Activated T-helper 9 cell treated with anti-CD3 and anti-CD28 coated beads, Interleukin-2, amount 50 U/mL, for 16 hours (primary cell): ENCODE measurements at regions not wholly inside any gene's neighbourhood (a gene's known extent, or its start where the extent isn't known, plus 50 kb on each side); places are given as distances from the start of the nearest gene placed in this dataset.
A peak's percentile ranks its signal among the peaks of the same experiment; 100 is the strongest.
"Not testable (repeated sequence)": the region's sequence is repeated elsewhere in the genome, so short reads cannot be mapped to it uniquely, and the experiment has no call there.

Experiments used
- DNase-seq: peaks from one replicate; pipeline ENCODE4 v3.0.0-alpha.2; 2020; ENCODE audit warnings: low read depth

DNA sequence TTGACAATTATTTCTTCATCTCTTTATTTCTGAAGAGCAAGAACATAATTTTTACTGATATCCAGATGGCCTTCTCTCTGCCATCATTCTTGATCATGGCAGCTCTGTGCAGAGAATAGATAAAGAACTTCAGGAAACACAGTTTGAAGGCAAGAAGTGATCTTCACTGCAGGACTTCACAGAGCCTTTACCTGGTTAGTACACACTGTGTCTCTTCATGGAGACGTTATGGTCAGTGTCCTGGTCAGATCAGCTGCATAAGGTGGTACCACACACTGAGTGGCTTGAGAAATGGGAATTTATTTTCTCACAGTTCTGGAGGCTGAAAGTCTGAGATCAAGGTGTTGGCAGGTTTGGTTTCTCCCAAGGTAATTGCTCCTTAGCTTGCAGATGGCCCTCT, 129.5 kb downstream of the UTP18 start:
- DNase-seq = no peak

DNA sequence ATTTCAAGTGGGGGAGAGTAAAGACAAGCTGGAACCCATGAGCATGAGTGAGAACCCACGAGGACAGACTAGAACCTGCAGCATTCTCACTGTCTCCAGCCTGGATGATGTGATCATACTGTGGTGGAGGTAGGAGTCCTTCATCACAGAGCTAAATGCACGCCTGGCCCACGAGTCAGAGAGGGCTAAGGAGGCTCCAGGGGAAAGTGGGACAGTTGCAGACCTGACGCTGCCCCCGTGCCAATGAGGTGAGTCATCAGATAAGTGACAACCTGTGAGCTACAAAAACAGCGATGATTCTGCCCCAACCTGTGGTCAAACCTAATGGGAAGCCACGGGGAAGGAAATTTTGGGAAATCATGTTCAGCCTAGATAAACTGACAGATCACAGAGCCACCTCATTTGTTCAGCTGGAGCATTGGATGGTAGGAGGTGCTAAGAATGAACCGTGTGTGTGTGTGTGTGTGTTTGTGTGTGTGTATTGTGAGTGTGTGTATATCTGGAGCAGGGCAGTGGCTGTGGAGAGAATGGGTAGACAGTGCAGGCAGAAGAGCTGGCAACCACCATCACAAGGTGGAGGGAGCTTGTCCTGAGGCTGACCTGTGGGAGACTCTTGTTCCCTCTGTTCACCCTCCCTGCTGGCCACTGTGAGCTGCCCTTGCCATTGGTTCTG, 131.8 kb downstream of the UTP18 start:
- DNase-seq = no peak

DNA sequence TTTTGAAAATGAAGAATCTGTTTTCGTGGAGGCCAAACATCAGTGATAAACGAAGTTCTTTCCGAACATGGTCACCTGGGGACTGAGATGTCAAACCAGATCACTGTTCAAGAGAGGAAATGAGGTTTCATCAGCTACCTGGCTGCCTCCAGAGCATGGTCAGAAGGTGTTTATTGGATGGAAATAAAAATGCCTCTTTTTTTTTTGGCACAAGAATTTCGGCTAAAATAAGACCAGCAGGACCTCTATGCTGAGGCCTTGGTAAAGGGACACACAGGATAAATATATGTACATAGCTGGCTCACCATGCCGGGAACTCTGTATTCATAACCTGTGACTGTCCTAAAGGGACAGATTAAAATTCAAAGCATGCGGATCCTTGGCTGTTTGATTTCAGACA, 135.3 kb downstream of the UTP18 start:
- DNase-seq = no peak

DNA sequence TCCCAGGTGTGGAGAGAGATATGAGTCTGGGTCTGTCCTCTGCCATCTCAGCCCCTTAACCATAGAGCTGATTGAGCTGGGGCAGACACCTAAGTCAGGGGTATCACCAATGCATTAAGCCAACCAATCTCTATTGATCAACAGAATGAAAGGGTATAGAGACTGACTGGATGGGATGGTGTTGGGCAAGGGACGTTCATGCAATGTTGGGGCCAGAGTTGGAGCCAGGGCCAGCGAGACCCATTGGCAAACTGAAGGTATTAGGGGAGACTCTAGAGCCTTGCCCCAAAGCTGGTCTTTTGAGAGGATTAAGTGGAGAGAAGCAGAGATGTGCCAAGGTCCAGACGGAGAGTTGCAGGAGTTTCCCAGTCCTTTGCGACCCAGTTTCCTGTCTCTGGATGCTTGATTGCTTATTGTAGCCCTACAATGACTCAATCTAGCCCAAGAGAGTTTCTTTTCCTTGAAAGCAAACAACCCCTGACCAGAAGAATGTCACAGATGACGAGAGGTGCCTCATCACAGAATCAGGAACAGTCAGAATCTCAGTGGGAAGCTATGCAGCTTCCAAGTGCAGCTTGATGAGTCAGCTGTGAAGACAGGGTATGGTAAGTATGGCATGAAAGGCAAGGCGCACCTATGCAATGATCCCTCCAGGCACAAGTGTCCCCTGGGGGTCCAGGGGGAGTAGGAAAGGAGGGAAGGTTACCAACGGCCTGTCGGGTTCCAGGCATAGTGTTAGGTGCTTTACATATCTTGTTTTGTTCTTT, 137.2 kb downstream of the UTP18 start:
- no peak for DNase-seq

DNA sequence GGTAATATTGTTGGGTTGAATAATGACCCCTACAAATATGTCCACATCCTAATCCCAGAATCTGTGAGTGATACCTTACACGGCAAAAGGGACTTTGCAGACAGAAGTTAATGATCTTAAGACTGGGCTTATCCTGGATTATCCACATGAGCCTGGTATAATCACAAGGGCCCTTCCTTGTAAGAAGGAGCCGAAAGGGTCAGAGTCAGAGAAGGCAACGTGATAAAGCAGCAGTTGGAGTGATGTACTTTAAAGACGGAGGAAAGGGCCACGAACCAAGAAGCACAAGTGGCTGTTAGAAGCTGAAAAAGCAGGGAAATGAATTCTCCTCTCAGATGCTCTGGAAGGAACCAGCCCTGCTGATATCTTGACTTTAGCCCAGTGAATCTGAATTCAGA, 137.8 kb downstream of the UTP18 start:
- no peak for DNase-seq

DNA sequence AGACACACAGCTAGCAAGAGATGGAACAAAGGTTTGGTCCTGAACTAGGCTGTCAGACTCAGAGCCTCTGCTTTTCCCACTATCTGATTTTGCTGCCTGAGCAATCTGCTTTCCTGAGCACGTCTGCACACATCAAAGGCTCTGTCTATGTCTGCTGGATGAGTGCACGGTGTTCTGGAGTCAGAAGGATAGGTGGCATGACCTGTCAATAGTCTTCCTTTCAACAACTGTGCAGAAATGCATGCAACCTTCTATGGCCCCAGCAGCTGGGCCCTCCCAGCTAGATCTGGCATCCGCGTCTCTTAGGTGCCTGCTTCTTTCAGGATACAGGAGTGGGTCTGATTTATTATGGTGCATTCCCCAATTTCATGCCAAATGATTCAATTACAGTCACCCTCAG, 138.3 kb downstream of the UTP18 start:
- DNase-seq = no peak

DNA sequence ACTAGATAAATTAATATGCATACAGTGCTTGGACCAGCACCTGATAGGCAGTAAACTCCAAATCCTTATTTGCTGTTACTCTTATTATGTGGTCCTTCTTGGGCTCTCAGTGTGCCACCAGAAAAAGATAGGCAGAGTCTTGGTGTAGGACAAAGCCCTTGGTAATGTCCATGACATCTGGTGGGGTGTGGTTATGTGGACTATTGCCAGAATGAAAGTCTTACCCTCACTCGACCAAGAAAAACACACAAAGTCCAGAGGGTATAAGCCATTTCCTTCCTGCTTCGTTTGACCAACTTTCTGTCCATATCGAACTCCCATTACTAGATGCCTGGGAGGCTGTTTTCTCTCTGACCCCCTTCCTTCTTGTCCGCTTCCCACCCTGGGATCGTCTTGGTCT, 140.9 kb downstream of the UTP18 start:
- DNase-seq = no peak

DNA sequence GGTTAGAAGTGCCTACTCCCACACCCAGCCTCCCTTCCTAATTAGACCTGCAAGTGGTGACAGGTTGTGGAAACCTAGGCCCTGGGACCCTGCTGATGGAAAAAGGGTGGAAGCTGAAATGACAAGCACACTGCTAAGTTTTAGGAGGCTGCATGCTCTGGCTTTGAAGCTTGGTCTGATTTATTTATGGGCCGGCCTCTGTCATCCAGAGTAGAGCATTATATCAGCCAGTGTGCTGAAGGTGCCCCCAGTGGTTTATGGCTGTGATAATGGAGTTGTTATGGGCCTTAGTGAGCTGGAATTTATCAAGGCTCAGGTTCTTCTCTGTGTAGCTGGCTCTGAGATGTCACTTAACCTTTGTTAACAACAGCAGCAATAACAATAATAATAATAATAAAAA, 142.6 kb downstream of the UTP18 start:
- DNase-seq = no peak

DNA sequence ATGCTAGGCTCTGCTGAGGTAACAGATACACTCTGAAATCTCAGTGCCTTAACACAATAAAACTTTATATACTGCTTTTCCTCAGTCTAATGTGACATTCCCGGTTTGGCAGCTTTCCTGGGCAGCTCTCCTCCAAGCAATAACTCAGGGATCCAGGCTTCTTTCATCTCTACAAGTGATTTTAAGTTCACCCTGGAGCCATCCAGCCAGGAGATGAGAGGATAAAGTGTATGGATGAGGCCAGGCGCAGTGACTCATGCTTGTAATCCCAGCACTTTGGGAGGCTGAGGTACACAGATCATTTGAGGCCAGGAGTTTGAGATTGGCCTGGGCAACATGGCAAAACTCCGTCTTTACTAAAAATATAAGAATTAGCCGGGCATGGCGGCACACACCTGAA, 147.2 kb downstream of the UTP18 start:
- no peak for DNase-seq

DNA sequence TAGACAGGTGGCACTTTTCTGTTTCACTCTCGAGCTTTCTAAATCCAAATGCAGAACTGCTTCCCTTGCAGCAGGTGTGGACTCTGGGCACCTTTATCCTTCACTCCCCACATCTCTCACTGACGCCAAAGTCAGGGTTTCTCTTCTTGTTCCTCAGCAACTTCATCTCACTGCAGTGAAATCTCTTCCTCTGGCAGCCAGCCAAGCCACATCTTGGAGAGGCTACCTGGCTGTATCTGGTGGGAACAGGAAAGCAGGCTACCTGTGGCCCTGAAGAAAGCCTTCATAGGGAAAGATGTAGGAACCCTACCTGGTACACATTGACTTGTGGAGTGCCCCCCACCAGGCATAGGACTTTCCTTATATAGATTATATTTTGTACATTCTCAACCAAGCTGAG, 159.1 kb downstream of the UTP18 start:
- DNase-seq = no peak

DNA sequence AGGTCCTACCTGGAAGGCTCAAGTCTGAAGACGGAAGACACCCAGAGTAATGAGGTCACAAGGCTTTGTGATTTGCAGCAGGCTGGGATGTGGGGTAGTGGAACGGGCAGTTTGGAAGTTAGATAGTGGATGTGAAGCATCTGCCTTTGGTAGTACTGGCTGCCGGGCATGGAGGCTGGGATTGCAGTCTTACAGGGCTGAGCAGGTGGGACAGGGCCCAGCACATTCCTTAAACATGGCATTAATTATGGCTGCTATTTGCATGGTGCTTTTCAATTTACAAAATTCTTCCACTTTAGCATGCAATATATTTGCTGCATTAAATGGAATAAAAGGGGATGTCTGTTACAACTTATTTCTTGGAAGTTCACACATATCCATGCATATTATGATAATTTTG, 161.2 kb downstream of the UTP18 start:
- DNase-seq = no peak

DNA sequence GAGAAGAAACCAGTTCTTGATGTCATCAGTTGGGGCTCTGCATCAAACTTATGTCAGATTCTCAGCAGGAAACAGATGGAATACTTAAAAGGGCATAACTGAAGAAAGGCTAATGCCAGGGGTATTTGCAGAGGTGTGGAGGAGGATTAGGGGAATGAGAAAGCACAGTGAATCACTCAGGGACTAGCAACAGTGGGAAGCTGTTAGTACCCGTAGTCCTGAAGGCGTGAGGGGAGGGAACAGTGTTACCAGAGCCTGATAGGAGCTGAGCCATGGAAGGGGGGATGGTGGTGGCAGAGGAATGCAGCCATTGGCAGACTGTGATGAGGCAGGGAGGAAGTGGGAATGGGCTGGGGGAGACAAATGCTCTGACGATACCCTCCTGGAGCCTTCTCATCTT, 162.3 kb downstream of the UTP18 start:
- DNase-seq = no peak

DNA sequence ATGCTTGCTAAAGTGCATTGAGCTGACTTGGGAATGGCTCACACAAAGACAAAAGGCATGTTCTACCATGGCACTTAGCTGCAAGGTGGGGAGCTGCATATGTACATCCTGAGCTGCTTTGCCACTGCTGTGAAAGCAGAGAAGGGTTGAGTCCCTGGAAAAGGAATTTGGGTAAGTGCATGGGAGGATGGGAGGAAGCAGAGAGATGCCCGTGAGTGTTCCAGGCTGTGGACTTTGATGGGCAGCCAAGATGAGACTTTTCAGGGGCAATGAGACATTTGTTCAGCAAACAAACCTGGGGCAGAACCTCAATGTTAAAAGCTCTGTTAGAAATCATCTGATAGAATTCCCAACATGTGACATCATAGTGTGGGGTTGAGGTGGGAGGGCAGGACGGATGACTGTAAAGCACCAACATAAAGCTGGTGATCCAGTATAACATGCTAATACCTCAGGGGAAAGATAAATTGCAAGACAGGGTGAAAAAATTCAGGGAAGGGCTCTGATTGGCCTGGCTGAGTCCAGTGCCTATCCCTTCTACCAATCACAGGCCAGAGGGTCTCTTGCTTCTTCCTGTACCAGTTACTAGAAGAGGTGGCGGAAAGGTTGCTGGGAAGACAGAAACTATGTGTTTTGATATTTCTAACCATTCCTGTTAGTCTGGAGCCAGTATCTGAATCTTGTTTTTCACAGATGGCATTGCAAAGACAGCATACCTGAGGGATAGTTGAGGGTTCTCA, 163.2 kb downstream of the UTP18 start:
- no peak for DNase-seq

DNA sequence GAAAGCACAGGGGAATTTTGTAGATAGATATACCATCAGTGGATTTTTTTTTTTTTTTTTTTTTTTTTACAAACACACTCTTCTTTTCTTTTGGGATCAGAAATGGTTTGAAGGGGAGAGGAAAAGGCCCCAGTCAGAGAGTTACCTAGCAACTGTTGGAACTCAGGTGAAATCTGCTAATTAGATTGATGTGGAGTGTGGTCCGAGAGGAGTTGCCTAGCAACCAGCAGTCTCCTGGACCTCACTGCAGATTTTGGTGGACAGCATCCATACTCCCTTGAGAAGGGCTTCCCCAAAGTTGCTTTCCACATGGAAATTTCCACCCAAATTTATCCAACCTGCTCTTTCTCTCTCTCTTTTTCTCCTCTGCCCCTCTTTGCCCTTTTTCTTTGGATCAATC, 165.4 kb downstream of the UTP18 start:
- DNase-seq = no peak

DNA sequence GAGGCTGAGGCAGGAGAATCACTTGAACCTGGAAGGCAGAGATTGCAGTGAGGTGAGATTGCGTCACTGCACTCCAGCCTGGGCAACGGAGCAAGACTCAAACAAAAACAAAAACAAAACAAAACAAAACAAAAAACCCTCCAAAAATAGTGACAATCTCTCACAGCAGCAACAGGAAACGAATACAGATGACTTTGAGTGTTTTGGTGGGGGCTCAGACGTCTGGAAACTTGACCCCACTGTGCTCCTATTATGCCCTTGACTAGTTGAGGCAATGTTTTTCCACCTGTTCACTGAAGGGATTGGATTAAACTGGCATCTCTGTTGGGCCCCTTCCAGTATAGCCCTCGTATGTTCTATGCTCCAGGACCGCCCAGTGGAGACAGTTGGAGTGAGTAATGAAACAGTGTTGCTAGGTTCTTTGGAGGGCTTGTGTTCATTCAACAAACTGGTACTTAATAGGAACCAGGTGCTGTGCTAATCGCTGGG, 167.0 kb downstream of the UTP18 start:
- no peak for DNase-seq

DNA sequence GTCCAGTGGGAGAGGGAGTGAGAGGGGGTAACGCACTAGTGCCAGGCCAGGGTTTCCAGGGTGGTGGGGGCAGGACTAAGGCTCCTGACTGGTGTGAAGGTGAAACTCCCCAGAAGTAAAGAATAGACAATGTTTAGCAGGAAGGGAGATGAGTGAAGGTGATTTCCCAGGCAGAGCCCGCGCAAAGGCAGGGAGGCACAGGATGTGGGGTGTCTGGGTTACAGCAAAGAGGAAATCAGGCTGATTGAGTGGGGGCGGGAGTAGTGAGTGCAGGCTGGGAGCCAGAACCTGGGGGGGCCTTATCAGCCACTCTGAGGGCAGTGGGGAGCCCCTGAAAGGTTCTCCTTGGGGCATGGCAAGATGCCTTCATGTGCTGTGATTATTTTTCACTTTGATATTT, 167.5 kb downstream of the UTP18 start:
- peak; percentile 44 for DNase-seq

DNA sequence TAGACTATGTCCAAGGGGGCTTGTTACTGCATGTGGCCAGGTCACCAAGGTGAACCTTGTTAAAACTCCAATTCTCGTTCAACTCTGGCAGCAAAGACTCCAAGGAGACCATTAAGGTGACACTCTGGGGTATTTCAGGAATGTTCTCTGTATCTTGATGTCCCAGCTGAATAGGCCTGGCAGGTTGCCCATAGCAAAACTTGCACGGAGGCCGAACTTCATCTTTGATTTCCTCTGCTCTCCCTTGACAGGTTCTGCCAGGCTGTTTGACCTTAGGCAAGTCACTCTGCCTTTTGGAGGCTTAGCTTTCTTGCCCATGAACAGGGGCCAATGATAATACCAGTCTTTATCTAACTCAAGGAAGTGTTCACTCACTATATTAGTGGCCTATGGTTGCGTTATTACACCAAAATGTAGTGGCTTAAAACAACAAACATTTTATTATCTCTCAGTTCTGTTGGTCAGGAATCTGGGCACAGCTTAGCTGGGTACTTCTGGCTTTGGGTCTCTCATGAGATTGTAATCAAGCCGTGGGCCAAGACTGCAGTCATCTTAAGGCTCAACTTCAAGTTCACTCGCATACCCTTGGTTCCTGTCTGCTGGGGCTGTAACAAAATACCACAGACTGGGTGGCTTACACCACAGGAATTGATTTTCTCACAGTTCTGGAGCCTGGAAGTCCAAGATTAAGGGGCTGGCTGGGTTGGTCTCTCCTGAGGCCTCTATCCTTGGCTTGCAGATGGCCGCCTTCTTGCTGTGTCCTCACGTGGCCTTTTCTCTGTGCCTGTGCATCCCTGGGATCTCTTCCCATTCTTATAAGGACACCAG, 168.5 kb downstream of the UTP18 start:
- no peak for DNase-seq

DNA sequence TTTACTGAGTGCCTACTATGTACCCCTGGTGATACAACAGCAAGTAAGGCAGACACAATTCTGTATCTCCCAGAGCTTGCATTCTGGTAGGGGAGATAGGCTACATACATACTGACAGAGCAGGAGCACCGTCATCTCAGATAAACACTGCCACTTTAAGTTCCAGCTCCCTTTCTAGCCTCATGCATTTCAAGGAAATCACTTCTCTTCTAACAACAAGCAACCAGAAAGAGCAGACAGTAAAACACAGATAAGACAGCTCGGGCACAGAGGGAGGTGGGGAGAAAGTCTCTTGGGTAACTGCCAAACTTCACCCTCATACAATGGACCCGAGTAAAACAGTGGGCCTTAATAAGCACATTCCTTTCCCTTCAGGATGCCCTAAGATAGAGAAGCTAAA, 169.6 kb downstream of the UTP18 start:
- not testable (repeated sequence) for DNase-seq

DNA sequence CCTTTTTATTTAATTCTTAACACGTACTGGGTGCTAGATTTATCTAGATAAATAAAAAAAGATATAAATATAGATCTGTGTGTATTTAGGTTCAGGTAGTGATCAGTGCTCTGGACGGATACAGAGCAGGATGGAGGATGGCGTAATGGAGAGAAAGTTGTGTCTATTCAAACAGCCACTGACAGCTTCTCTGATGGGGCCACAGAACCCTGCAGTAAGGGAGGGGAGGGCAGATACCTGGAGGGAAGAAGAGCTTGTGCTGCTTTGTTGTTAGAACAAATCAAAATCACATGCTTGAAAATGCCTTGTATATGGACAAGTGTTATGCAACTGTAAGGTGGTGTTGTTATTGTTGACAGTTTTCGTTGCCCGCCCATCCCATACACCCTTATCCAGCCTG, 170.2 kb downstream of the UTP18 start:
- no peak for DNase-seq

DNA sequence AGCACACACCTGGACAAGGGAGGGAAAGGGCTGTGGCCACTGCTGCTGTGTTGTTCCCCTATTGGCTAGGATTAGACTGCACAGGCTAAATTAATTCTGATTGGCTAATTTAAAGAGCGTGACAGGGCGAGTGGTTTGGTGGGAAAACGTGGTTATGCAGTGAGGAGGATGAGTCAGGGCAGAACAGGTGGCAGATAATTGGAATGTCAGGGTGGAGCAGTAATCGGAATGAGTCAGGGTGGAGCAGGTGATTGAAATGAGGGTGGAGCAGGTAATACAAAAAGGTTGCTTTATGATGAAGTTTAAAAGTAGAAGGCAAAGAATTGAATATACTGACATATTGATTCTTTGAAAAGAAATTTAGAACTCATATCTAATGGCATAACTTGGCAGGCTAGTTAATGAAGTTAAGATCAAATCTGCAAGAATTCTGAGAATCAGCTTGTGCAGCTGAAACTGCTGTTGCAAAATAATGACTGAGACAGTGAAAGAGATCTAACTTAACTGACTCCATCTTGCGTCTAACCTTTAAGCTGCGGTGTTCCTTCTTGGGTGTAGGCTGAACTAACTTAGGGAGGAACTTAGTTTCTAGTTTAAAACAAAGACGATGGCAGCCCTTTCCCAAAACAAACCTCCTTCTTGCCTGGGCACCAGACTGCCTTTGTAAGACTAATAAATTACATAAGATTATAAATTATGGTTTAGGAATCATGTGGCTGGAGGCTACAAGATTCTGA, 174.3 kb downstream of the UTP18 start:
- no peak for DNase-seq

DNA sequence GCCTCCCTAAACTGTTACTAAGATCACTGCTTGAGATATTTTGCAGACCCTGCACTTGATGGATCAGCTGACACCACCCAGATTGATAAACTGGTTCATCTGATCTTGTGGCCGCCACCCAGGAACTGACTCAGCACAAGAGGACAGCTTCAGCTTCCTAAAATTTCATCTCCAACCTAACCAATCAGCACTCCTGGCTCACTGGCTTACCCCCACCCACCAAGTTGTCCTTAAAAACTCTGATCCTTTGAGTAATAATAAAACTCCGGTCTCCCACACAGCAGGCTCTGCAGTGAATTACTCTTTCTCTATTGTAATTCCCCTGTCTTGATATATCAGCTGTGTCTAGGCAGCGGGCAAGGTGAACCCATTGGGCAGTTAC, 174.8 kb downstream of the UTP18 start:
- no peak for DNase-seq
